AG09319 (cell line): ENCODE measurements at regions not wholly inside any gene's neighbourhood (a gene's known extent, or its start where the extent isn't known, plus 50 kb on each side); places are given as distances from the start of the nearest gene placed in this dataset.

Experiments
- DNase-seq: peaks from one replicate; pipeline ENCODE4 v3.0.0-alpha.2; 2010; ENCODE audit warnings: low read depth; ENCODE audit errors: extremely low read depth
- CTCF ChIP-seq: IDR thresholded peaks from 2 replicates; pipeline ENCODE4 v1.5.1; 2011; ENCODE audit warnings: low read depth, mild to moderate bottlenecking, inconsistent platforms, low read length, moderate library complexity

GRCh38 chr6:84453499-84453898 lies 226.1 kb upstream of the CEP162 start:
- no peak for TF ChIP-seq CTCF
- no peak for DNase-seq

GRCh38 chr6:84450018-84450417 lies 222.6 kb upstream of the CEP162 start:
- no peak for TF ChIP-seq CTCF

GRCh38 chr6:84449220-84449619 lies 221.8 kb upstream of the CEP162 start:
- no peak for DNase-seq
- no peak for TF ChIP-seq CTCF

More at GRCh38 chr6:84450018-84450417, 222.6 kb upstream of the CEP162 start:
- no peak for DNase-seq

GRCh38 chr6:84448331-84448730 lies 220.9 kb upstream of the CEP162 start:
- DNase-seq = no peak
- no peak for TF ChIP-seq CTCF

- no peak for DNase-seq
- TF ChIP-seq CTCF = no peak
These were observed 220.2 kb upstream of the CEP162 start for GRCh38 chr6:84447651-84448050.

- no peak for TF ChIP-seq CTCF
- no peak for DNase-seq
These were observed 217.6 kb upstream of the CEP162 start for GRCh38 chr6:84445068-84445467.

- no peak for TF ChIP-seq CTCF
- no peak for DNase-seq
These were observed 214.8 kb upstream of the CEP162 start for GRCh38 chr6:84442208-84442607.
